Muscle of arm (tissue), 1 donor: ENCODE measurements at regions not wholly inside any gene's neighbourhood (a gene's known extent, or its start where the extent isn't known, plus 50 kb on each side); places are given as distances from the start of the nearest gene placed in this dataset.

ENCODE experiments used
- DNase-seq: peaks from one replicate; pipeline ENCODE4 v3.0.0-alpha.2; 2013

- DNase-seq = no peak
These were observed 436.8 kb downstream of the PTPRU start for GRCh38 chr1:29673228-29673500.

- no peak for DNase-seq
These were observed 436.3 kb downstream of the PTPRU start for GRCh38 chr1:29672416-29673227.

- no peak for DNase-seq
These were observed 435.4 kb downstream of the PTPRU start for GRCh38 chr1:29671446-29672356.

- no peak for DNase-seq
These were observed 434.4 kb downstream of the PTPRU start for GRCh38 chr1:29670752-29671151.

- DNase-seq = no peak
These were observed 433.6 kb downstream of the PTPRU start for GRCh38 chr1:29669912-29670311.

- no peak for DNase-seq
These were observed 433.0 kb downstream of the PTPRU start for GRCh38 chr1:29669158-29669871.

- no peak for DNase-seq
These were observed 432.3 kb downstream of the PTPRU start for GRCh38 chr1:29668551-29669157.

GRCh38 chr1:29667951-29668350, 431.6 kb downstream of the PTPRU start:
- DNase-seq = no peak

- DNase-seq = no peak
These were observed 428.4 kb downstream of the PTPRU start for GRCh38 chr1:29664711-29665110.

GRCh38 chr1:29658688-29659087, 422.4 kb downstream of the PTPRU start:
- DNase-seq = no peak

- DNase-seq = no peak
These were observed 421.5 kb downstream of the PTPRU start for GRCh38 chr1:29657816-29658215.

GRCh38 chr1:29655945-29656850, 419.9 kb downstream of the PTPRU start:
- DNase-seq = no peak

GRCh38 chr1:29655145-29655544, 418.8 kb downstream of the PTPRU start:
- no peak for DNase-seq

GRCh38 chr1:29653886-29654450, 417.6 kb downstream of the PTPRU start:
- DNase-seq = no peak

- DNase-seq = no peak
These were observed 416.9 kb downstream of the PTPRU start for GRCh38 chr1:29653034-29653810.

GRCh38 chr1:29651684-29652665, 415.7 kb downstream of the PTPRU start:
- no peak for DNase-seq

- DNase-seq = no peak
These were observed 414.9 kb downstream of the PTPRU start for GRCh38 chr1:29651246-29651645.

- no peak for DNase-seq
These were observed 414.2 kb downstream of the PTPRU start for GRCh38 chr1:29650476-29650875.

- DNase-seq = no peak
These were observed 413.7 kb downstream of the PTPRU start for GRCh38 chr1:29650041-29650400.
